HL-60 (cell line): ENCODE measurements at regions not wholly inside any gene's neighbourhood (a gene's known extent, or its start where the extent isn't known, plus 50 kb on each side); places are given as distances from the start of the nearest gene placed in this dataset.

Source experiments
- DNase-seq, 2 experiments: peaks; one replicate each; pipeline ENCODE4 v3.0.0-alpha.2; 2010 to 2020; ENCODE audit warnings: low read depth in 1 of 2, low spot score in 1 of 2
- H3K27ac ChIP-seq: fragments of 250-450 bp; sonication (Bioruptor Pico); replicated peaks from 2 replicates; pipeline ENCODE4 v1.5.1; 2020; ENCODE audit warnings: mild to moderate bottlenecking, moderate library complexity
- H3K27me3 ChIP-seq: fragments of 250-450 bp; sonication (Bioruptor Pico); 2 replicates; pipeline ENCODE4 v1.5.1; 2021; ENCODE audit warnings: mild to moderate bottlenecking, moderate library complexity; ENCODE audit not compliant: insufficient read depth, poor library complexity, severe bottlenecking
- H3K4me3 ChIP-seq: replicated peaks from 2 replicates; pipeline ENCODE4 v1.5.1; 2011; ENCODE audit warnings: mild to moderate bottlenecking, control low read depth, low read length; ENCODE audit not compliant: insufficient read depth
- CTCF ChIP-seq: IDR thresholded peaks from one replicate; pipeline ENCODE4 v1.5.1; 2011; ENCODE audit warnings: low read length, control low read depth, inconsistent platforms; ENCODE audit not compliant: insufficient read depth
- GABPA ChIP-seq: IDR thresholded peaks from 2 replicates; pipeline ENCODE4 v1.6.1; 2012; ENCODE audit warnings: low read depth
- POLR2AphosphoS5 ChIP-seq: IDR thresholded peaks from 2 replicates; pipeline ENCODE4 v1.6.1; 2012; ENCODE audit warnings: low read depth
- REST ChIP-seq: IDR thresholded peaks from 2 replicates; pipeline ENCODE4 v1.6.1; 2012; ENCODE audit warnings: low read depth; ENCODE audit not compliant: insufficient replicate concordance
- SPI1 ChIP-seq: IDR thresholded peaks from 2 replicates; pipeline ENCODE4 v1.6.1; 2012; ENCODE audit warnings: low read depth, mild to moderate bottlenecking, borderline replicate concordance

- Histone ChIP-seq H3K27ac (no peak overlapping the region), H3K27me3 (no peaks in the 10 kb centered on the region), H3K4me3 (no peak overlapping the region)
- DNase-seq, result no peak
- no peak for TF ChIP-seq GABPA
- no peak for TF ChIP-seq REST
- TF ChIP-seq CTCF, result no peak
- TF ChIP-seq SPI1, result no peak
- no peak for TF ChIP-seq POLR2AphosphoS5
These were observed 76.8 kb upstream of the POM121L12 start for GRCh38 chr7:52958621-52959140.

- TF ChIP-seq SPI1 (no peak), POLR2AphosphoS5 (no peak), GABPA (no peak), REST (no peak), CTCF (no peak)
- Histone ChIP-seq H3K27ac (no peak overlapping the region), H3K27me3 (no peaks in the 10 kb centered on the region), H3K4me3 (no peak overlapping the region)
- DNase-seq, result no peak
These were observed 79.0 kb upstream of the POM121L12 start for GRCh38 chr7:52956379-52956915.

- H3K4me3 ChIP-seq, result no peak overlapping the region
These were observed 79.9 kb upstream of the POM121L12 start for GRCh38 chr7:52955522-52955921.

More at GRCh38 chr7:52955522-52955921, 79.9 kb upstream of the POM121L12 start:
- Histone ChIP-seq H3K27ac (no peak overlapping the region), H3K27me3 (no peaks in the 10 kb centered on the region)
- TF ChIP-seq REST (no peak), POLR2AphosphoS5 (no peak), SPI1 (no peak), GABPA (no peak), CTCF (no peak)
- no peak for DNase-seq
